HG03442 (cell line): ENCODE measurements at regions not wholly inside any gene's neighbourhood (a gene's known extent, or its start where the extent isn't known, plus 50 kb on each side); places are given as distances from the start of the nearest gene placed in this dataset.
"Not testable (repeated sequence)": the region's sequence is repeated elsewhere in the genome, so short reads cannot be mapped to it uniquely, and the experiment has no call there.

Experiments used
- ATAC-seq: cut with Tn5 transposase; IDR thresholded peaks from one replicate; pipeline ENCODE4 v1.9.1; 2021; ENCODE audit warnings: mild to moderate bottlenecking, moderate library complexity; ENCODE audit not compliant: unreplicated experiment

DNA sequence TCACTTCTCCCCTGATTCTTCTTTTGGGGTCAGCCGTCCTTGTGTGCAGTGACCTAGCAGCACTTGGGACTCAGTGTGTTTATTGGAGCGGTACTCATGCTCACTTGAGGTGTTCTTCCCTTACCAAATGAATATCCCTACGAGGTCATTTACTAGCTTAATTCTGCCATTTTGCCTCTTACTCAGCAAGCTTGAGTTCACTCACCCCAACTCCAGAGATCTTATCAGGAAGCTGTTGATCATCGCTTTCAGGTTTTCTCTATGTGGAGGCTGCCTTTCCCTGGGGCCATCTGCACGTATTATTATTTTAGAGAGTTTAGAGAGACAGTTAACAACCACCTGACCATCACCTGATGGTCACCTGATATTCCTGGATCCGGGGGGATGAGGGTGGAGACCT is 1466.0 kb upstream of the GOT2 start:
- no peak for ATAC-seq

GRCh38 chr16:60199150-60199549 is 1465.0 kb upstream of the GOT2 start:
- no peak for ATAC-seq

DNA sequence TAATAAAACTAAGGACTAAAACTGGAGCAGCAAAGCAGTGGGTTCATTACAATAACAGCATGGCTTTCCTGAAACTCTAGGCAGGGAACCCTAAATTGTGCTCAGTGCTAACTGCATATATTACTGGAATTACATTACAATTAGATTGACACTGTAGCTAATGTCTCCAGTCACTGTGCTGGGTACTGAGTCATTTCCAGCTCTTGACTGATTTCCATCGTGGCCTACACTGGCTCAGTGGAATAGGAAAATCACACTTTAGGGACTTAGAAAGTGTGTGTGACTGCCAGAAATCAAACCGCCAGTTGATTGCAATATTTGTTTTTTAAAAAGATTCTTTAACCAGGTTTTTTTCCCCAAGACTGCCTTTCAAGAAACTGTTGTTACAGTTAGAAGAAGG is 1447.4 kb upstream of the GOT2 start:
- no peak for ATAC-seq

GRCh38 chr16:60180609-60181008 is 1446.5 kb upstream of the GOT2 start:
- ATAC-seq, result no peak

DNA sequence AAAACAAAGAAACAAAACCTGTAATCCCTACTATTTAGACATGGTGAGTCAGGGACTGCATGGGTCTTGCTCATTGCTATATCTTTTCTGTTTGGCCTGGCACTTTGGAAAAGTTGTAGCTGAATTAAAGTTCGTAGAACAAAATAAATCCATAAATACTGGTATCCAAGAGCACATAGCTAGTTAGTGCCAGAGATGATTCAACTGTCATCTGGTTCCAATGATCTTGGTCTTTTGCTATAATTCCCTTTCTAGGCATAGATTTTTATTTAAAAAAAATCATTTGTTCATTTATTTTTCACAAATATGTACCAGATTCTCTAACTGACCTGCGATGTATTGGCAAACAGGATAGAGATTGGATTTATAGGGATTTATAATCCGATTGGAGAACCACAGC is 1436.1 kb upstream of the GOT2 start:
- ATAC-seq, result no peak

GRCh38 chr16:60166111-60166510 is 1432.0 kb upstream of the GOT2 start:
- no peak for ATAC-seq

DNA sequence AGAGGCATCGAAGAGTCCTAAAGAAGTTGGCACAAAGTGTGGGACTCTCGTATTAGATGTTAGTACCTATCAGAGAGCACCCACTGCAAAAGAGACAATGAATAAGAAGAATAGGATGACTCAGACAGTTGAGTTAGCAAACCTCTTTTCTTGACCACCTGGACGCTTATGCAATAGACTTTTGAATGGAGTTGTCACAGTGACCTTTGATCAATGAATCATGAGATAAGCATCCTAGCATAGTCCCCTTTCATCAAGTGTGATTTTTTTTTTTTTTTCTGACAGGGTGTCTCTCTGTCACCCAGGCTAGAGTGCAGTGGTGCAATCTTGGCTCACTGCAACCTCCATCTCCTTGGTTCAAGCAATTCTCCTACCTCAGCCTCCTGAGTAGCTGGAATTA is 1417.9 kb upstream of the GOT2 start:
- ATAC-seq, result no peak

- no peak for ATAC-seq
These were observed 1416.8 kb upstream of the GOT2 start for GRCh38 chr16:60150907-60151306.

DNA sequence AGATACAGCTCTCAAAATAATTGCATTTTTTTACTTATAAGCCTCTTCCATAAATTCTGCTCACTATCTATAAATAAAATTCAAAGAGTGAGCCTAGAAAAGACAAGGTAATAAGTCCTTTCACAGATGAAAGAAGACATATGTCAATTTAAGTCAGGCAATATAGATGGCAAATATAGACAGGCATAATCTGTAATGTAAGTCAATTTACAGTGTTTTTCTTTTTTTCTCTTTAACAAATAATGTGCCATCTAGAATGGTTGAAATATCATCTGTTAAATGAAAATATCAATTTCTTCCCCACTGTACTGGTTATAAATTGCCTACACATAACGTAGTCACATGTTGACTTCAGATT is 1409.2 kb upstream of the GOT2 start:
- ATAC-seq, result no peak

DNA sequence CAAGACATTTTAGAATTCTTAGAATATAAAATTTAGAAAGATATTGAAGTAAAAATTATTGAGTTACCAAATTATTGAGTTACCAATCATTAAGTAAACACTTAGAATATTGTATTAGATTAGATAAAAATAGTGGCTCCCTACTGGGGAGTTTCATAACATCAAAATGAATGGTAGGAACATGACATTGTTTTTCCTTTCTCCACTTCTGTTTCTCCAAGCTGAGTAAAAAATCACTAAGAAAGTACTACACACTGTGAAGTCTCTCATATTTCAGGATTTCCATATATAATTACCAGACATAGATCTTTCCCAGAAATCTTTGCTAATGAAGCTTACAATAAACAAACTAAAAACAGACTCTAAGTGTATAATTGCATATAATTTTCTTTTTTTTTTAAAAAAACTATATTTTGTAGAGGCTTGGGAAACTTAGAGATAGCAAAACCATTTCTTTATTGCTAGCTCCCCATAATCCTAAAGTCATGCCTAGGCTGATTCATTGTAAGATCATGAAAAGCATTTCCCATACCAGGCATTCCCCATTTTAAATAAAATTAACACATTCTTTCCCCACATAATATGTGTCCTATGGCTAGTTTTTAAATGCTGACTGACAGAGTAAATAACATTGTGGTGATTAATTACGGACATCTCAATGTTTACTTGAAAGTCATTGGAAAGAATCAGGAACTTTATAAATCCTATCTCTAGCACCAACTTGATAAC is 1408.7 kb upstream of the GOT2 start:
- no peak for ATAC-seq

DNA sequence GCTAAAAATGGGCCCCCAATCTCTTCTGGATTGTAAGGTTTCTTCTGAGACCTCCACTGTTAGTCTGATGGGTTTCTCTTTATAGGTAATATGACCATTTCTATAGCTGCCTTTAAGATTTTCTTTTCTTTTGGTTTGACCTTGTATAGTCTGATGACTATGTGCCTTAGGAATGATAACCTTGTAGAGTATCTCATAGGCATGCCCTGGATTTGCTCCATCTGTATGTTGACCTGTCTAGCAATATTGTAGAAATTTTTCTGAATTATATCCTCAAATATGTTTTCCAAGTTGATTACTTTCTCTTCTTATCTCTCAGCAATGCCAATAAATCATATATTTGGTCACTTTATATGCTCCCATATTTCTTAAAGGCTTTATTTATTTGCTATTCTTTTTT is 1403.8 kb upstream of the GOT2 start:
- no peak for ATAC-seq

DNA sequence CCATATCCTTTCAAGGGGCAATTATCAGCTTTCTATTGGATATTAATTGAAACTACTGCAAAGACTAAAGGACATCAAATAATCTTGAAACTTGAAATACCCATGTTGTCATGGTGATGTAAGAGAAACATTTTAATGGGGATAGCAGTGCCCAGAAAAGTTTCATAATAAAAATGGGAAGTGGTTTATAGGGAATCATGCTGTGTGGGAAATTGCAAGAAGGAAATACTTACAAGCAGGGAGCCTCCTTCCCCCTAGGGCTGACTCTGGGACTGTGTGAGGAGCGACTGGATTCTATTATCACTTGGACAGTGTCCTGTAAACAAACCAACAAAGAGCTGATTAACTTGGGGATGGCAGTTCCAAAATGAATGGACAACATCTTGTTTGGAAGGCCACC is 1393.1 kb upstream of the GOT2 start:
- ATAC-seq, result no peak

DNA sequence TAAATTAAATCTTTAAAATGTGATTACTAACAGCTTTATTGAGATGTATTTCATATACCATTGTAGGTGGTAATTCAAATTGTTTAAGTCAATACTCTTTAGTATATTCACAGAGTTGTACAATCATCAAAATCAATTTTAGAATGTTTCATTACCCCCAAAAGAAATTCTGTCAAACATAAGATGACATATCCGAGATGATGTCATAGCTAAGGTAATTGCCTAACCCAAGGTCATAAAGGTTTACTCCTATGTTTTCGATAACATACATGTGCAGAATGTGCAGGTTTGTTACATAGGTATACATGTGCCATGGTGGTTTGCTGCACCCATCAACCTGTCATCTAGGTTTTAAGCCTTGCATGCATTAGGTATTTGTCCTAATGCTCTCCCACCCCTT is 1392.0 kb upstream of the GOT2 start:
- ATAC-seq, result not testable (repeated sequence)

DNA sequence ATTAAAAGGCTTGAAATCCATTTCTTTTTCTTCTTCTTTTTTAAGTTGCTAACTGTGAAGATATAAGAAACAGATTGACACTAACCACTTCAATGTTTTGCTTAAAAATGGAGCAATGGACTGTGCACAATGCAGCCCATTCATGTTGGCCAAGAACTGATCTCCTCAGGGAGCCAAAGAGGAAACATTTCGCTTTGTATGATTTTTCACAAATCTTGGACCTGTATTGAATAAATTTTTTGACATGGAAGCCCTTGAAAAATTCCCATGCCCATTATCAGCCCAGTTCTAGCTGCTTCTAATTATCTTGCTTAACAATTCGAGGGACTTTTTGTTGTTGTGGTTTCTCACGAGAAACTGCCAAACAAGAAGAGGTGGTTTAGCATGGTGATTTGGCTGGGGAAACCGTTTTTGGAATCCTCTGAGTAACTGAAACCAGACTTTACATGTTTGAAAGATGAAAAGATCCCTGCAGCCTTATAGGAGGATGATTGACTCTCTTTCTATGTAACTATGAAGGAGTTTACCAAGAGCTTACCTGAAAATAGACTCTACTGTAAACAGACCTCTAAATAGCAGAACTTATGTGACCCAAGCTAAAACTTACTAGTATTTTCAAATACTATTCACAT is 1389.4 kb upstream of the GOT2 start:
- ATAC-seq, result no peak

GRCh38 chr16:60120586-60120985 is 1386.5 kb upstream of the GOT2 start:
- ATAC-seq, result no peak

DNA sequence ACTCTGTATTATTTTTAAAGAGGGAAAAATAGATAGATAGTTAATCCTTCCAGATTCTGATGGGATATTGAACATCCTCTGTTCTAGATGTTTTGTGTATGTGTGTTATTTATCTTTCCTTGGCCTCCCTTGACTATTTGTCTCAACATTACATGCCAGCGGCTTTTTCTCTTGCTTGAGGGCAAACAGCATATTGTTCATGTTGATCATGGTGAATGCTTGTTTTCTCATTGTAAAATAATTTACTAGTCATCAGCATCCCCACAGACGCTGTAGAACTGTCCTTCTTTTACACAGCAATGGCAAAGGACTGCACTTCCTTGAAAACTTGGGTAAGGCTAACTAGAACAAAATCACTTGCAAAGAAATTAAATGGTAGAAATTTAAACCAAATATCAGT is 1376.4 kb upstream of the GOT2 start:
- ATAC-seq, result no peak

DNA sequence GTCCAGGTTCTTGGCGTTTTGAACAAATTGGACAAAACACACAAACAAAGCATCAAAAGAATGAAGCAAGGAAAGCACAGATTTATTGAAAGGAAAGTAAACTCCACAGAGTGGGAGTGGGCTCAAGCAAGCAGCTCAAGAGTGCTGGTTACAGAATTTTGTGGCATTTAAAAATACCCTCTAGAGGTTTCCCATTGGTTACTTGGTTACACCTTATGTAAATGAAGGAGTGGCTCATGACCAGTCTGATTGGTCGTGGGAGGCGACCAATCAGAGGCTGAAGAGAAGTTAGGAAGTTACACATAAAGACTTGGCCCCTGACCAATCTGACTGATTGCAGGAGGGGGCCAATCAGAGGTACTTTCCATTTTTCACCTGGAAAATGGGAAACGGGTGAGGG is 1373.8 kb upstream of the GOT2 start:
- ATAC-seq, result no peak

- ATAC-seq, result no peak
These were observed 1373.3 kb upstream of the GOT2 start for GRCh38 chr16:60107437-60107836.

DNA sequence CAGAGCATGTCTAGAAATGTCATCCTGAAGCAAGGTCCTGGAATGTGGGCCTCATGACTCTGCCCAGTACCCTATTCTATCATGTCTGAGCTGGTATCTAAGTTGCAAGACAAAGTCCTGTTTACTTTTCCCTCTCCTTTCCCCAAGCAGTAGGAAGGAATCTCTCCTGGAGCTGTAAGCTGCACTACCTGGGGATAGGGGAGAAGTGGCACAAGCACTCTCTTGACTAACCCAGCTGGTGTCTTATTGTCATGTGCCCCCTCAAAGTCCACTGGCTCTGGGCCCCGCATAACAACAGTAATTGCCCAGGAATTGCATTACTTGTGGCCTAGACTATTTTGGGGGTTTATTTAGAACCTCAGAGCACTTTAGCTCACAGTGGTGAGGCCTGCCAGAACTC is 1366.3 kb upstream of the GOT2 start:
- ATAC-seq, result no peak

DNA sequence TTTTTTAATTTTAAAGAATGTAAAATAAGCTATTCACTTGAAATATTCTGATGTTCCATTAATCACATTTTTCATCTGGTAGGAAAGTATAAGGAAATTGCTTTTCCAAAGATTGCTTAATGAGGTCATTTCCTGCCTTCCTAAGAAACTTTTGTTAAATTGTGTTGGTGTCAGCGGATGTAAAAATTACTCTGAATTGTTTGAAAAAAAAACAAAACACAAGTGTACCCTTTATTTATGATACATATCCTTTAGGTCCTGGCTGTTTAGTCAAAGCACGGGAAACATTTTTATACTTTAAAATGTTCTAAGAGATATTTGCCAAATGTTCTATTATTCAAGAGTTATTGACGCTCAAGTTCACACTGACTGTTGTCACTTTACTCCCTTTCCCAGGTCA is 1357.4 kb upstream of the GOT2 start:
- no peak for ATAC-seq

DNA sequence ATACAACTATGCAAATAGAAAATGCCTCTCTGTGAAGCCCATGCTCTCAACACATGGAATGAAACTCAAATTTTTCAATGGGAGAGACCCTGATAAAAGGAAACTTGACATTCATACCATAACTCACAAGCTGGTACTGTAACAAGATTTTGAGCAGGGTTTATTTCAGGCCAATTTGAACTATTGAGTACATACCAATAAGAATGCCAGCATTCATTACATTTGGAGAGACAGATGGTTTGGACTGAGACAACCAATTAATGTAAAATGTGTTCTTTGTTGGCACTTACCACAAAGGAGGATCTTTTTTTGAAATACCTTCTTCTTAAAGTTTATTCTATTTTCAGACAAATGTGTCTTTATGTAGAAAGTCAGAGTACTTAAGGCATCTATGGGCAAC is 1357.0 kb upstream of the GOT2 start:
- no peak for ATAC-seq

DNA sequence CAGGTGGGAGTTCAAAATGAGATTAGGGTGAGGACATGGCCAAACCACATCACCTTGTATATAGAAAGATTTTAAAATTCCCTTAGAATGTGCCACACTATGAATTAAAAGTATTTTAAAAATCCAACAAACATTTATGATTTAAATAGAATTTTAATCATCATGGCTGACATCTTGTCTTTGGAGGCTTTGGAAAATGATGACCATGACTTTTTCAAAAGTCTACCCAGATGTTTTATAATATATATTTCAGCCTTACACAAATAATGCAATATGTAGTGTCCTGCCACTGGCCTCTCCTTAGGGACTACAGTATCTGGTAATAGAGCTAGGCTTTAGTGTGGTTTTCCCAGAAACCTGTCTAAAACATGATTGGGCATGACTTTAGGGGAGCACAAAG is 1353.4 kb upstream of the GOT2 start:
- no peak for ATAC-seq

GRCh38 chr16:60078819-60079218 is 1344.7 kb upstream of the GOT2 start:
- ATAC-seq, result not testable (repeated sequence)
